ENCODE measurements at regions not wholly inside any gene's neighbourhood (a gene's known extent, or its start where the extent isn't known, plus 50 kb on each side); places are given as distances from the start of the nearest gene placed in this dataset.

- TF ChIP-seq, protein P1, sequence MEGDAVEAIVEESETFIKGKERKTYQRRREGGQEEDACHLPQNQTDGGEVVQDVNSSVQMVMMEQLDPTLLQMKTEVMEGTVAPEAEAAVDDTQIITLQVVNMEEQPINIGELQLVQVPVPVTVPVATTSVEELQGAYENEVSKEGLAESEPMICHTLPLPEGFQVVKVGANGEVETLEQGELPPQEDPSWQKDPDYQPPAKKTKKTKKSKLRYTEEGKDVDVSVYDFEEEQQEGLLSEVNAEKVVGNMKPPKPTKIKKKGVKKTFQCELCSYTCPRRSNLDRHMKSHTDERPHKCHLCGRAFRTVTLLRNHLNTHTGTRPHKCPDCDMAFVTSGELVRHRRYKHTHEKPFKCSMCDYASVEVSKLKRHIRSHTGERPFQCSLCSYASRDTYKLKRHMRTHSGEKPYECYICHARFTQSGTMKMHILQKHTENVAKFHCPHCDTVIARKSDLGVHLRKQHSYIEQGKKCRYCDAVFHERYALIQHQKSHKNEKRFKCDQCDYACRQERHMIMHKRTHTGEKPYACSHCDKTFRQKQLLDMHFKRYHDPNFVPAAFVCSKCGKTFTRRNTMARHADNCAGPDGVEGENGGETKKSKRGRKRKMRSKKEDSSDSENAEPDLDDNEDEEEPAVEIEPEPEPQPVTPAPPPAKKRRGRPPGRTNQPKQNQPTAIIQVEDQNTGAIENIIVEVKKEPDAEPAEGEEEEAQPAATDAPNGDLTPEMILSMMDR (IDR thresholded peaks at IDR 0.05 in 8 of 11, conservative IDR thresholded peaks at IDR 0.05 in 3 of 11): no peak
- TF ChIP-seq POLR2AphosphoS5 (IDR thresholded peaks at IDR 0.05): no peak
- TF ChIP-seq POLR2A (IDR thresholded peaks at IDR 0.05): no peak
Measured at GRCh38 chr7:4552985-4553384, 129.1 kb upstream of the FOXK1 start.
